ENCODE measurements at regions not wholly inside any gene's neighbourhood (a gene's known extent, or its start where the extent isn't known, plus 50 kb on each side); places are given as distances from the start of the nearest gene placed in this dataset.

GRCh38 chr2:38450509-38450908 is 73.4 kb upstream of the ATL2 start:
- intact Hi-C loops (cut with micrococcal nuclease; ENCODE audit: unreplicated experiment), result no loop called here
- H3K9ac ChIP-seq (ENCODE audit: control insufficient read depth, insufficient read depth, low read length), result no peak overlapping the region
- no peaks in the 10 kb centered on the region for H3K36me3 ChIP-seq (ENCODE audit: control insufficient read depth in 2 of 2, insufficient read depth in 2 of 2, low read length in 1 of 2)
- in situ Hi-C loops (cut with MboI), result no loop called here
- H3K4me3 ChIP-seq, result no peak overlapping the region
- H3K27me3 ChIP-seq (replicated peaks in 1 of 2; ENCODE audit: control insufficient read depth in 2 of 2, insufficient read depth in 2 of 2, low read length in 1 of 2), result no peaks in the 10 kb centered on the region
- 100% methylated on average over 2 of the region's 2 CpGs for WGBS (ENCODE audit: insufficient coverage, insufficient replicate concordance, low lambda C conversion rate, missing lambda C conversion rate)
- ChIA-PET CTCF (no interaction called here), RAD21 (ENCODE audit: unreplicated experiment) (interaction anchor here (1.2 kb wide), 1 partner anchor 74 kb away, joined by 3 read pairs; no protein-coding TSS in a partner anchor), POLR2A (no interaction called here), SMC1A (ENCODE audit: uncharacterized antibody, unreplicated experiment) (interaction anchor here (0.5 to 1.5 kb wide), 2 partner anchors 11 to 23 kb away, joined by 3 read pairs; no protein-coding TSS in a partner anchor)
- ATAC-seq (no peak), FAIRE-seq (no peak), DNase-seq (ENCODE audit: low read depth, low spot score) (no peak)
- no peaks in the 10 kb centered on the region; the same call in 2 of the 3 replicates for H3K9me3 ChIP-seq (replicated peaks; ENCODE audit: control insufficient read depth, insufficient read depth, low read length)
- H2AFZ ChIP-seq (ENCODE audit: control insufficient read depth, low read depth, low read length), result no peak overlapping the region
- BruUV-seq (replicated peaks), result no TSS peak
- H4K20me1 ChIP-seq (ENCODE audit: control insufficient read depth, insufficient read depth), result no peaks in the 10 kb centered on the region
- no peak overlapping the region for H3K27ac ChIP-seq (ENCODE audit: control insufficient read depth, insufficient read depth)
- no peaks in the 10 kb centered on the region for H3K79me2 ChIP-seq (ENCODE audit: control insufficient read depth, insufficient read depth, low read length)
- no peak for TF ChIP-seq ATF3 (IDR thresholded peaks at IDR 0.05; ENCODE audit: borderline replicate concordance, extremely low read depth, low read depth, low read length)
- TF ChIP-seq YY1 (IDR thresholded peaks at IDR 0.05; ENCODE audit: low read depth, low read length), result no peak
- TF ChIP-seq NFXL1 (IDR thresholded peaks at IDR 0.05; ENCODE audit: borderline replicate concordance), result no peak
- no peak for TF ChIP-seq ATF7 (IDR thresholded peaks at IDR 0.05; ENCODE audit: low read depth)
- TF ChIP-seq USF2 (IDR thresholded peaks at IDR 0.05; ENCODE audit: borderline replicate concordance, low read depth, low read length), result no peak
- no peak for TF ChIP-seq GABPA (IDR thresholded peaks at IDR 0.05; ENCODE audit: low read depth)
- TF ChIP-seq MXI1 (IDR thresholded peaks at IDR 0.05; ENCODE audit: low read depth, low read length), result no peak
- TF ChIP-seq RAD21 (IDR thresholded peaks at IDR 0.05; ENCODE audit: insufficient read depth, low read depth, low read length), result no peak
- TF ChIP-seq ETV6 (conservative IDR thresholded peaks at IDR 0.05 in 1 of 2, IDR thresholded peaks at IDR 0.05 in 1 of 2; ENCODE audit: borderline replicate concordance in 1 of 2, low read depth in 1 of 2), result no peak
- no peak for TF ChIP-seq HDAC6 (IDR thresholded peaks at IDR 0.05; ENCODE audit: unreplicated experiment)
- no peak for TF ChIP-seq RFX5 (IDR thresholded peaks at IDR 0.05; ENCODE audit: low read depth, low read length)
- no peak for TF ChIP-seq PAX8 (IDR thresholded peaks at IDR 0.05)
- no peaks in the 10 kb centered on the region for H3K4me1 ChIP-seq (ENCODE audit: control insufficient read depth, insufficient read depth, low read length)
- no peak overlapping the region for H3K4me2 ChIP-seq (ENCODE audit: control insufficient read depth, insufficient read depth)
